ENCODE measurements at regions not wholly inside any gene's neighbourhood (a gene's known extent, or its start where the extent isn't known, plus 50 kb on each side); places are given as distances from the start of the nearest gene placed in this dataset.

DNA sequence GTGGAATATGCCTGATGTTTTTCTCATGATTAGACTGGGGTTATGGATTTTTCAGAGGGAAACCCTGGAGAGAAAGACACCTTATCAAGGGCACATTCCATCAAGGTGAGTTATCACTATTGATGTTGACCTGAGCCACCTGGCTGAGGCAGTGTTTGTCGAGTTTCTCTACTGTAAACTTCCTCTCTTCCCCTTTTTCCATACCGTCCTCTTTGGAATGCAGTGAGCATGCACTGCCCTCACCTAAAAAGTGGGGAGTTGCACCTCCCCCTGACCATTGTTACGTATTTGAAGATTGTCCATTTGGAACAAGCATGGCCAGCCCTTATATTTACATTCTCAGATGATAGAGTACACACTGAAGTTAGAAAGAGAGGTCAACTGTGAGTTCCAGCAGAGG is 53.9 kb upstream of the PWP1 start:
- no peaks in the 10 kb centered on the region for H3K9me3 ChIP-seq (ENCODE audit: low read length)
- no peaks in the 10 kb centered on the region for H3K27me3 ChIP-seq (ENCODE audit: control insufficient read depth in 1 of 2, insufficient read depth in 2 of 2, low read length in 2 of 2)
- H3K36me3 ChIP-seq (ENCODE audit: insufficient read depth, low read length) = no peaks in the 10 kb centered on the region
- H3K4me1 ChIP-seq (ENCODE audit: insufficient read depth, low read length) = no peaks in the 10 kb centered on the region
- H3K4me3 ChIP-seq (ENCODE audit: low read depth in 1 of 2, low read length in 2 of 2) = no peak overlapping the region
- no peak overlapping the region for H3K27ac ChIP-seq (ENCODE audit: low read depth, low read length)
- no peak overlapping the region for H3K9ac ChIP-seq (ENCODE audit: low read length)

DNA sequence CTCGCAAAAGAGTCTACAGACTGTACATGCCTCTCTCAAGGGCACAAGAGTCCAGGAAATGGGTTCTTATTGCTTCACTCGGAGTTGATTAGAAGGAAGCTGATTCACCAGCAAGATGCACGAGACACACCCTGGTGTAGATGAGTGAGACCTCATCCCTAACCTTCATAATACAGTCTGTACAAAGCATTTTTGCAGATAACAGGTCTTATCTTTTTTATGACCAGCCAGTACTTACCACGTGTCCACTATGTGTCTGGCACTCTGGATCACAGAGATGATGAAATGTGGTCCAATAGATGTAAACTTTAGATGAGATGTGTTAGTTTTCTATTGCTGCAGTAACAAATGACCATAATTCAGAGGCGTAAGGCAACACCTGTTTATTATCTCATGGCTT is 53.4 kb upstream of the PWP1 start:
- no peaks in the 10 kb centered on the region for H3K27me3 ChIP-seq (ENCODE audit: control insufficient read depth in 1 of 2, insufficient read depth in 2 of 2, low read length in 2 of 2)
- H3K27ac ChIP-seq (ENCODE audit: low read depth, low read length) = no peak overlapping the region

DNA sequence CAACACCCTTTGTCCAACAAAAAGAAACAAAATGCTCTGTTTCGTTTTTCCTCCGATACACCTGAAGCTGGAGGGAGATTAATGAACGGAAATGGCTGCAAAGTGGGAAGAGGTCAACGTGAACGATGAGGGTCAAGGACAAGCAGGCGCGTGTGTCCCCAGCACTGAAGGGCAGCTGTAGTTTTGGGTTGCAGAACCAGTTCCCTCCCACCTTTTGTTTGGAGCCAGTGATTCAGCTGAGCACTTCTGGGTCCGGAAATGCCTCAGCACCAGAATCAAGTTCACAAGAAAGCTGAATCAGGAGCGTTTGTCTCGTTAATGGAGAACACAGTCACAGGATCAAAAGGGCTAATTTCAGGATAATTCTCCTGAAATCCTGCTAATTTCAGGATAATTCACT is 51.1 kb upstream of the PWP1 start:
- Histone ChIP-seq H3K27ac (ENCODE audit: low read depth, low read length) (no peak overlapping the region), H3K36me3 (ENCODE audit: insufficient read depth, low read length) (no peaks in the 10 kb centered on the region), H3K27me3 (ENCODE audit: control insufficient read depth in 1 of 2, insufficient read depth in 2 of 2, low read length in 2 of 2) (no peaks in the 10 kb centered on the region), H3K4me1 (ENCODE audit: insufficient read depth, low read length) (no peaks in the 10 kb centered on the region), H3K9ac (ENCODE audit: low read length) (no peak overlapping the region), H3K9me3 (ENCODE audit: low read length) (no peaks in the 10 kb centered on the region), H3K4me3 (ENCODE audit: low read depth in 1 of 2, low read length in 2 of 2) (no peak overlapping the region)

More for the DNA sequence above, 53.4 kb upstream of the PWP1 start:
- Histone ChIP-seq H3K9me3 (ENCODE audit: low read length) (no peaks in the 10 kb centered on the region), H3K4me1 (ENCODE audit: insufficient read depth, low read length) (no peaks in the 10 kb centered on the region), H3K9ac (ENCODE audit: low read length) (no peak overlapping the region), H3K36me3 (ENCODE audit: insufficient read depth, low read length) (no peaks in the 10 kb centered on the region), H3K4me3 (ENCODE audit: low read depth in 1 of 2, low read length in 2 of 2) (no peak overlapping the region)

DNA sequence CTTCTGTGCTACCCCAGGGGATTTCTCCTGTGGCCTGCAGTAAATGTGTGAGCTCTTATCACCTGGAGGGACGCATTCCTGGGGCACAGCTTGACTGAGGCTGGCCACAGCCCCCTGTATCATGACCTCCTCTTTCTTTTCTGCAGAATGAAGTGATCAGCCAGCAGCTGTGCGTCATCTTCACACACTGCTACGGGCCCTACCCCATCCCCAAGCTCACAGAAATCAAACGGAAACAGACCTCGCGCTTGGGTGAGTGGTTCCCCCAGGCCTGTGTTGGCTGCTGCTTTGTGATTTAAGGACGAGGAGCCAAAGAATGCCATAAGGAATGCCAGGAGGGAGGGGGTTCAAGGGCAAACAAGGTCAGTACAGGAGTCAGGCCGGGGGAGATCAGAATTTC is 50.5 kb upstream of the PWP1 start:
- Histone ChIP-seq H3K27me3 (ENCODE audit: control insufficient read depth in 1 of 2, insufficient read depth in 2 of 2, low read length in 2 of 2) (no peaks in the 10 kb centered on the region), H3K9ac (ENCODE audit: low read length) (no peak overlapping the region), H3K27ac (ENCODE audit: low read depth, low read length) (no peak overlapping the region), H3K4me1 (ENCODE audit: insufficient read depth, low read length) (no peaks in the 10 kb centered on the region), H3K4me3 (ENCODE audit: low read depth in 1 of 2, low read length in 2 of 2) (no peak overlapping the region), H3K9me3 (ENCODE audit: low read length) (no peaks in the 10 kb centered on the region), H3K36me3 (ENCODE audit: insufficient read depth, low read length) (no peaks in the 10 kb centered on the region)
